Hepatocyte (in vitro differentiated cells): ENCODE measurements at regions not wholly inside any gene's neighbourhood (a gene's known extent, or its start where the extent isn't known, plus 50 kb on each side); places are given as distances from the start of the nearest gene placed in this dataset.
A peak's percentile ranks its signal among the peaks of the same experiment; 100 is the strongest.

Experiments
- DNase-seq: peaks from one replicate; pipeline ENCODE4 v3.0.0-alpha.2; 2016; ENCODE audit warnings: low spot score
- H2AFZ ChIP-seq: fragments of 200-600 bp; sonication (generic); 2 replicates; pipeline ENCODE4 v1.6.0; 2016; ENCODE audit warnings: antibody characterized with exemption, mild to moderate bottlenecking
- H3K27ac ChIP-seq: fragments of 200-600 bp; sonication (generic); 2 replicates; pipeline ENCODE4 v1.5.1; 2016; ENCODE audit warnings: mild to moderate bottlenecking
- H3K27me3 ChIP-seq: fragments of 200-600 bp; sonication (generic); 2 replicates; pipeline ENCODE4 v1.6.1; 2016
- H3K36me3 ChIP-seq: fragments of 200-600 bp; sonication (generic); replicated peaks from 2 replicates; pipeline ENCODE4 v1.5.1; 2016; ENCODE audit warnings: low read depth; ENCODE audit not compliant: insufficient read depth
- H3K4me1 ChIP-seq: fragments of 200-600 bp; sonication (generic); 2 replicates; pipeline ENCODE4 v1.5.1; 2016; ENCODE audit warnings: mild to moderate bottlenecking, moderate library complexity; ENCODE audit not compliant: insufficient read depth
- H3K4me2 ChIP-seq: fragments of 200-600 bp; sonication (generic); 2 replicates; pipeline ENCODE4 v1.6.0; 2016
- H3K4me3 ChIP-seq: fragments of 200-600 bp; sonication (generic); 2 replicates; pipeline ENCODE4 v1.5.1; 2016; ENCODE audit warnings: mild to moderate bottlenecking
- H3K79me2 ChIP-seq: fragments of 200-600 bp; sonication (generic); 2 replicates; pipeline ENCODE4 v1.6.0; 2017; ENCODE audit warnings: mild to moderate bottlenecking
- H3K9me2 ChIP-seq: fragments of 200-600 bp; sonication (generic); replicated peaks from 2 replicates; pipeline ENCODE4 v1.6.0; 2017; ENCODE audit warnings: mild to moderate bottlenecking; ENCODE audit not compliant: insufficient read depth
- H3K9me3 ChIP-seq: fragments of 200-600 bp; sonication (generic); 2 replicates; pipeline ENCODE4 v1.5.1; 2016; ENCODE audit warnings: low read depth, mild to moderate bottlenecking
- H4K20me1 ChIP-seq: fragments of 200-600 bp; sonication (generic); 2 replicates; pipeline ENCODE4 v1.6.0; 2016; ENCODE audit warnings: mild to moderate bottlenecking; ENCODE audit not compliant: insufficient read depth, poor library complexity, severe bottlenecking
- CTCF ChIP-seq: fragments of 200-600 bp; sonication (generic); IDR thresholded peaks from 2 replicates; pipeline ENCODE4 v1.5.1; 2016; ENCODE audit warnings: antibody characterized with exemption, mild to moderate bottlenecking; ENCODE audit not compliant: poor library complexity
- EZH2 ChIP-seq: fragments of 200-600 bp; sonication (generic); IDR thresholded peaks from 2 replicates; pipeline ENCODE4 v1.6.1; 2016; ENCODE audit warnings: antibody characterized with exemption, mild to moderate bottlenecking, borderline replicate concordance
- EZH2phosphoT487 ChIP-seq: fragments of 200-600 bp; sonication (generic); IDR thresholded peaks from one replicate; pipeline ENCODE4 v1.6.1; 2018; ENCODE audit warnings: antibody characterized with exemption, mild to moderate bottlenecking, low read depth, moderate library complexity; ENCODE audit not compliant: unreplicated experiment, severe bottlenecking
- WGBS: methylation state at CpG from one replicate; pipeline ENCODE4 v1.1.6; 2016; ENCODE audit warnings: low lambda C conversion rate; ENCODE audit errors: missing lambda C conversion rate; 5-methylcytosine and 5-hydroxymethylcytosine counted together

GRCh38 chr2:215614296-215614695 lies 178.4 kb upstream of the FN1 start:
- Histone ChIP-seq H3K4me3 (no peak overlapping the region), H3K27me3 (no peaks in the 10 kb centered on the region), H2AFZ (no peak overlapping the region), H3K4me1 (peaks cover 17% of the 10 kb centered on the region), H3K4me2 (no peak overlapping the region), H3K36me3 (no peaks in the 10 kb centered on the region), H3K9me3 (no peaks in the 10 kb centered on the region), H3K27ac (no peak overlapping the region), H4K20me1 (no peaks in the 10 kb centered on the region), H3K79me2 (no peaks in the 10 kb centered on the region), H3K9me2 (no peaks in the 10 kb centered on the region)
- 84% methylated on average over 7 of the region's 7 CpGs for WGBS
- no peak for TF ChIP-seq EZH2phosphoT487
- no peak for TF ChIP-seq CTCF
- TF ChIP-seq EZH2, result no peak
- DNase-seq, result no peak

GRCh38 chr2:215613888-215614287 lies 178.0 kb upstream of the FN1 start:
- H2AFZ ChIP-seq, result no peak overlapping the region
- no peak overlapping the region for H3K27ac ChIP-seq
- no peaks in the 10 kb centered on the region for H3K27me3 ChIP-seq
- peaks cover 13% of the 10 kb centered on the region for H3K4me1 ChIP-seq
- WGBS, result 84% methylated on average over 6 of the region's 6 CpGs
- DNase-seq, result no peak
- H3K79me2 ChIP-seq, result no peaks in the 10 kb centered on the region
- no peak for TF ChIP-seq CTCF
- no peak for TF ChIP-seq EZH2phosphoT487
- TF ChIP-seq EZH2, result no peak
- no peaks in the 10 kb centered on the region for H3K36me3 ChIP-seq
- H3K9me2 ChIP-seq, result no peaks in the 10 kb centered on the region
- H4K20me1 ChIP-seq, result no peaks in the 10 kb centered on the region
- no peaks in the 10 kb centered on the region for H3K9me3 ChIP-seq
- no peak overlapping the region for H3K4me2 ChIP-seq
- no peak overlapping the region for H3K4me3 ChIP-seq

GRCh38 chr2:215613280-215613679 lies 177.4 kb upstream of the FN1 start:
- H3K4me2 ChIP-seq, result no peak overlapping the region
- no peaks in the 10 kb centered on the region for H3K9me2 ChIP-seq
- H3K79me2 ChIP-seq, result no peaks in the 10 kb centered on the region
- peak; percentile 23 for DNase-seq
- no peak overlapping the region for H2AFZ ChIP-seq
- TF ChIP-seq CTCF (no peak), EZH2 (no peak), EZH2phosphoT487 (no peak)
- H4K20me1 ChIP-seq, result no peaks in the 10 kb centered on the region
- 49% methylated on average over 8 of the region's 8 CpGs for WGBS
- H3K9me3 ChIP-seq, result no peaks in the 10 kb centered on the region
- H3K27ac ChIP-seq, result no peak overlapping the region
- H3K4me3 ChIP-seq, result no peak overlapping the region
- H3K36me3 ChIP-seq, result no peaks in the 10 kb centered on the region
- no peaks in the 10 kb centered on the region for H3K27me3 ChIP-seq
- H3K4me1 ChIP-seq, result peaks cover 9% of the 10 kb centered on the region

GRCh38 chr2:215612786-215613185 lies 176.9 kb upstream of the FN1 start:
- no peaks in the 10 kb centered on the region for H4K20me1 ChIP-seq
- no peak overlapping the region for H2AFZ ChIP-seq
- no peaks in the 10 kb centered on the region for H3K9me2 ChIP-seq
- no peak for DNase-seq
- 71% methylated on average over 2 of the region's 2 CpGs for WGBS
- H3K27ac ChIP-seq, result no peak overlapping the region
- H3K79me2 ChIP-seq, result no peaks in the 10 kb centered on the region
- TF ChIP-seq EZH2phosphoT487 (no peak), EZH2 (no peak), CTCF (no peak)
- H3K4me3 ChIP-seq, result no peak overlapping the region
- no peaks in the 10 kb centered on the region for H3K9me3 ChIP-seq
- H3K27me3 ChIP-seq, result no peaks in the 10 kb centered on the region
- H3K36me3 ChIP-seq, result no peaks in the 10 kb centered on the region
- H3K4me1 ChIP-seq, result peaks cover 9% of the 10 kb centered on the region
- no peak overlapping the region for H3K4me2 ChIP-seq
